ENCODE measurements at regions not wholly inside any gene's neighbourhood (a gene's known extent, or its start where the extent isn't known, plus 50 kb on each side); places are given as distances from the start of the nearest gene placed in this dataset.
"Not testable (repeated sequence)": the region's sequence is repeated elsewhere in the genome, so short reads cannot be mapped to it uniquely, and the experiment has no call there.

- DNase-seq (ENCODE audit: low spot score): no peak
Measured at GRCh38 chr15:62270216-62270921, 105.3 kb upstream of the C2CD4B start.

GRCh38 chr15:62272290-62272689 is 107.2 kb upstream of the C2CD4B start:
- no peak for DNase-seq (ENCODE audit: low spot score)

- DNase-seq (ENCODE audit: low spot score): no peak
Measured at GRCh38 chr15:62275831-62276230, 110.7 kb upstream of the C2CD4B start.

- no peak for DNase-seq (ENCODE audit: low spot score)
Measured at GRCh38 chr15:62277816-62278394, 112.8 kb upstream of the C2CD4B start.

- no peak for DNase-seq (ENCODE audit: low spot score)
Measured at GRCh38 chr15:62278534-62278933, 113.4 kb upstream of the C2CD4B start.

- no peak for DNase-seq (ENCODE audit: low spot score)
Measured at GRCh38 chr15:62279041-62279440, 114.0 kb upstream of the C2CD4B start.

- no peak for DNase-seq (ENCODE audit: low spot score)
Measured at GRCh38 chr15:62280625-62281024, 115.5 kb upstream of the C2CD4B start.

GRCh38 chr15:62281801-62282200 is 116.7 kb upstream of the C2CD4B start:
- DNase-seq (ENCODE audit: low spot score): not testable (repeated sequence)

- no peak for DNase-seq (ENCODE audit: low spot score)
Measured at GRCh38 chr15:62287066-62287857, 122.2 kb upstream of the C2CD4B start.

- DNase-seq (ENCODE audit: low spot score): no peak
Measured at GRCh38 chr15:62288361-62289017, 123.4 kb upstream of the C2CD4B start.

- DNase-seq (ENCODE audit: low spot score): peak; percentile 60
Measured at GRCh38 chr15:62291262-62291661, 126.2 kb upstream of the C2CD4B start.

GRCh38 chr15:62296756-62297507 is 131.8 kb upstream of the C2CD4B start:
- no peak for DNase-seq (ENCODE audit: low spot score)

- no peak for DNase-seq (ENCODE audit: low spot score)
Measured at GRCh38 chr15:62297522-62297921, 132.4 kb upstream of the C2CD4B start.

- DNase-seq (ENCODE audit: low spot score): no peak
Measured at GRCh38 chr15:62297933-62298332, 132.8 kb upstream of the C2CD4B start.

- DNase-seq (ENCODE audit: low spot score): no peak
Measured at GRCh38 chr15:62298811-62299210, 133.7 kb upstream of the C2CD4B start.

- no peak for DNase-seq (ENCODE audit: low spot score)
Measured at GRCh38 chr15:62299541-62299940, 134.5 kb upstream of the C2CD4B start.

GRCh38 chr15:62301993-62302675 is 137.0 kb upstream of the C2CD4B start:
- DNase-seq (ENCODE audit: low spot score): peak; percentile 77

GRCh38 chr15:62306851-62307504 is 141.9 kb upstream of the C2CD4B start:
- peak; percentile 81 for DNase-seq (ENCODE audit: low spot score)

- peak; percentile 18 for DNase-seq (ENCODE audit: low spot score)
Measured at GRCh38 chr15:62307551-62307950, 142.5 kb upstream of the C2CD4B start.

GRCh38 chr15:62316413-62317060 is 151.5 kb upstream of the C2CD4B start:
- no peak for DNase-seq (ENCODE audit: low spot score)

Data from umbilical cord (tissue), 1 donor.